SK-N-MC (cell line): ENCODE measurements at regions not wholly inside any gene's neighbourhood (a gene's known extent, or its start where the extent isn't known, plus 50 kb on each side); places are given as distances from the start of the nearest gene placed in this dataset.

ENCODE experiments used
- EZH2 ChIP-seq: fragments of 200-600 bp; sonication (generic); IDR thresholded peaks from one replicate; pipeline ENCODE4 v1.6.1; 2017; ENCODE audit warnings: antibody characterized with exemption
- POLR2AphosphoS5 ChIP-seq: IDR thresholded peaks from 2 replicates; pipeline ENCODE4 v1.6.1; 2012; ENCODE audit warnings: mild to moderate bottlenecking, low read depth, low read length, borderline replicate concordance

DNA sequence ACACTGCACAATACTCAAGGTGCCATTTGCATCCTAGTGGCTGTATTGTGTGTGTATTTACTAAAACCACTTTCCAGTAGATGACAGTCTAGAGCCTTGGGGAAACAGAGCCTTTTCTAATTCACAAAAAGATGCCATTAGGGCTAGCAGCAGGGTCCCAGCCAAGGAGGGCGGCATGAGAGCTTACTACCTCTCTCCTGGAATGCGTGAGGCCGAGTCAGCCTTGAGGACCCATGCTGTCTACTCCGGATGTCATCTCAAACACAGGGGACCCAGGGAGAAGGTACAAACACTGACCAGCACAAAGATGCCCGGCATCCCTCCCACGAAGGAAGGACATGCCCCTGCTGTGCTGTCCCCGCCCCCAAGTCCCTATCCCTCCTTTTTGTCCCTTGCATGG lies 65.5 kb downstream of the CYCS start:
- no peak for TF ChIP-seq POLR2AphosphoS5
- no peak for TF ChIP-seq EZH2
